HG02623 (cell line): ENCODE measurements at regions not wholly inside any gene's neighbourhood (a gene's known extent, or its start where the extent isn't known, plus 50 kb on each side); places are given as distances from the start of the nearest gene placed in this dataset.
"Not testable (repeated sequence)": the region's sequence is repeated elsewhere in the genome, so short reads cannot be mapped to it uniquely, and the experiment has no call there.

Experiments used
- ATAC-seq: cut with Tn5 transposase; IDR thresholded peaks from one replicate; pipeline ENCODE4 v1.9.1; 2021; ENCODE audit warnings: moderate library complexity; ENCODE audit not compliant: unreplicated experiment

GRCh38 chr11:87971354-87971753, 203.9 kb downstream of the RAB38 start:
- no peak for ATAC-seq

- no peak for ATAC-seq
Observed at GRCh38 chr11:87970762-87971161, 204.5 kb downstream of the RAB38 start.

- no peak for ATAC-seq
Observed at GRCh38 chr11:87967459-87967858, 207.8 kb downstream of the RAB38 start.

GRCh38 chr11:87966694-87967093, 208.5 kb downstream of the RAB38 start:
- no peak for ATAC-seq

- ATAC-seq, result no peak
Observed at GRCh38 chr11:87966216-87966615, 209.0 kb downstream of the RAB38 start.

- no peak for ATAC-seq
Observed at GRCh38 chr11:87961606-87962005, 213.6 kb downstream of the RAB38 start.

- no peak for ATAC-seq
Observed at GRCh38 chr11:87957961-87958360, 217.3 kb downstream of the RAB38 start.

GRCh38 chr11:87954476-87954875, 220.8 kb downstream of the RAB38 start:
- ATAC-seq, result no peak

GRCh38 chr11:87942786-87943185, 232.5 kb downstream of the RAB38 start:
- no peak for ATAC-seq

- ATAC-seq, result no peak
Observed at GRCh38 chr11:87934182-87934581, 241.1 kb downstream of the RAB38 start.

- ATAC-seq, result no peak
Observed at GRCh38 chr11:87926250-87926970, 248.8 kb downstream of the RAB38 start.

- ATAC-seq, result no peak
Observed at GRCh38 chr11:87924125-87924524, 251.1 kb downstream of the RAB38 start.

GRCh38 chr11:87917111-87917510, 258.1 kb downstream of the RAB38 start:
- ATAC-seq, result no peak

- no peak for ATAC-seq
Observed at GRCh38 chr11:87909178-87909577, 266.1 kb downstream of the RAB38 start.

- ATAC-seq, result no peak
Observed at GRCh38 chr11:87908086-87908485, 267.2 kb downstream of the RAB38 start.

GRCh38 chr11:87903345-87903744, 271.9 kb downstream of the RAB38 start:
- no peak for ATAC-seq

- no peak for ATAC-seq
Observed at GRCh38 chr11:87901341-87901740, 273.9 kb downstream of the RAB38 start.

GRCh38 chr11:87897921-87898320, 277.3 kb downstream of the RAB38 start:
- no peak for ATAC-seq

GRCh38 chr11:87897071-87897470, 278.2 kb downstream of the RAB38 start:
- ATAC-seq, result no peak

GRCh38 chr11:87894961-87895360, 280.3 kb downstream of the RAB38 start:
- ATAC-seq, result no peak

GRCh38 chr11:87892291-87892690, 283.0 kb downstream of the RAB38 start:
- no peak for ATAC-seq

GRCh38 chr11:87889126-87889525, 286.1 kb downstream of the RAB38 start:
- no peak for ATAC-seq

GRCh38 chr11:87885084-87885483, 290.2 kb downstream of the RAB38 start:
- not testable (repeated sequence) for ATAC-seq
